Daoy (cell line): ENCODE measurements at regions not wholly inside any gene's neighbourhood (a gene's known extent, or its start where the extent isn't known, plus 50 kb on each side); places are given as distances from the start of the nearest gene placed in this dataset.

Source experiments
- DNase-seq: peaks from one replicate; pipeline ENCODE4 v3.0.0-alpha.2; 2015; ENCODE audit warnings: low read depth

DNA sequence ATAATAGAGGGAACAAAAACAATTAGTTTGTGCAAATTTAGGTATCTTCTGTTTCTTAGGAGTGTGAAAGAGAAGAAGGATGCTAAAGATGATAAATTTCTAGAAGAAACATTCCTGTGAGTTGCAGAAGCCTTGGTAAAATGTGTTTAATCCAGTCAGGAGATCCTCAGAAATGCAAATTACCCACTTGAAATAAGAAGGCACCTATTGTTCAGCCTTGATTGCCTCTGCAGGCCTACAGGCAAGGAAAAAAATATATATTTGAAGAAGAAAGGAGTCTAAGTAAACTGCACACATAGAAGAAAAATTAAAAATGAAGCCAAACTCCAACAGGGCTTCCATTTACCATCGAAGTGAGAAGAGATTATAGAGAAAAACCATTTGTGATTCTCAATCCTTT, 51.0 kb upstream of the LHX8 start:
- DNase-seq, result no peak

DNA sequence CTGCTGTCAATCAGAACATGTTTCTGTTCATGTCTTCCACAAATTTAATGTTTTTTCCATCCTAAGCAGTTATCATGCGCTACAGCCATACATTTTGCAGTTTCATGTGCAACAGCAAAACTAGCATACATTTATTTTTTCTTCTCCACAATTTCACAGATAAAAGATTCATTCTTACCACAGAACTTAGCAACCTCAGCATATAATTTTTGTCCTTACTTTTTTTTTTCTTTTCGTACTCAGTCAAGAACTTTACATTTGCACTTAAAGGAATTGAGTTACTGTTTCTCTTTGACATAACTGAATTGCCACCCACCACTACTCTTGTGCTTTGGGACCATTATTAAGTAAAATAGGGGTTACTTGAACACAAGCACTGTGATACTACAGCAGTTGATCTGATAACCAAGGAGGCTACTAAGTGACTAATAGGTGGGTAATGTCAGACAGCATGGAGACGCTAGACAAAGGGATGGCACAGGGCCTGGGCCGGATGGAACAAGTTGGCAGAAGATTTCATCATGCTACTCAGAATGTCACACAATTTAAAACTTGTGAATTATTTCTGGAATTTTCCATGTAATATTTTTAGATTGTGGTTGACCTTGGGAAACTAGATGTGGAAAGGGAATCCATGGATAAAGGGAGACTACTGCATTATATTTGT, 50.2 kb upstream of the LHX8 start:
- DNase-seq, result peak; percentile 10
